Neural cell (in vitro differentiated cells): ENCODE measurements at regions not wholly inside any gene's neighbourhood (a gene's known extent, or its start where the extent isn't known, plus 50 kb on each side); places are given as distances from the start of the nearest gene placed in this dataset.

ENCODE experiments used
- EP300 ChIP-seq: fragments of 450-650 bp; conservative IDR thresholded peaks from 2 replicates; pipeline ENCODE4 v1.6.1; 2014; ENCODE audit warnings: antibody characterized with exemption, mild to moderate bottlenecking, moderate library complexity; ENCODE audit not compliant: poor library complexity, severe bottlenecking
- EZH2 ChIP-seq: fragments of 200-600, 300-800 bp; shearing (Covaris generic), sonication (generic); IDR thresholded peaks from 2 replicates; pipeline ENCODE4 v1.6.1; 2014; ENCODE audit warnings: antibody characterized with exemption, low read length, borderline replicate concordance, mild to moderate bottlenecking; ENCODE audit not compliant: insufficient read depth, poor library complexity, severe bottlenecking
- MXI1 ChIP-seq: fragments of 450-650 bp; conservative IDR thresholded peaks from 2 replicates; pipeline ENCODE4 v1.6.1; 2014; ENCODE audit warnings: antibody characterized with exemption, mild to moderate bottlenecking; ENCODE audit not compliant: poor library complexity, severe bottlenecking
- POLR2AphosphoS5 ChIP-seq: IDR thresholded peaks from 2 replicates; pipeline ENCODE4 v1.6.1; 2012
- RAD21 ChIP-seq: fragments of 450-650 bp; conservative IDR thresholded peaks from 2 replicates; pipeline ENCODE4 v1.6.1; 2014; ENCODE audit warnings: antibody characterized with exemption, mild to moderate bottlenecking, moderate library complexity
- SMC3 ChIP-seq: fragments of 450-650 bp; conservative IDR thresholded peaks from 2 replicates; pipeline ENCODE4 v1.6.1; 2014; ENCODE audit warnings: antibody characterized with exemption, mild to moderate bottlenecking, moderate library complexity; ENCODE audit not compliant: poor library complexity
- TAF1 ChIP-seq: IDR thresholded peaks from 2 replicates; pipeline ENCODE4 v1.6.1; 2012; ENCODE audit warnings: low read depth
- TF ChIP-seq, protein P1 (sequence below): fragments of 450-650 bp; IDR thresholded peaks from 2 replicates; pipeline ENCODE4 v1.5.1; 2014; ENCODE audit warnings: antibody characterized with exemption, mild to moderate bottlenecking, moderate library complexity; ENCODE audit not compliant: poor library complexity, severe bottlenecking
- TF ChIP-seq, protein P2 (sequence below): IDR thresholded peaks from 2 replicates; pipeline ENCODE4 v1.6.1; 2012; ENCODE audit warnings: borderline replicate concordance

DNA sequence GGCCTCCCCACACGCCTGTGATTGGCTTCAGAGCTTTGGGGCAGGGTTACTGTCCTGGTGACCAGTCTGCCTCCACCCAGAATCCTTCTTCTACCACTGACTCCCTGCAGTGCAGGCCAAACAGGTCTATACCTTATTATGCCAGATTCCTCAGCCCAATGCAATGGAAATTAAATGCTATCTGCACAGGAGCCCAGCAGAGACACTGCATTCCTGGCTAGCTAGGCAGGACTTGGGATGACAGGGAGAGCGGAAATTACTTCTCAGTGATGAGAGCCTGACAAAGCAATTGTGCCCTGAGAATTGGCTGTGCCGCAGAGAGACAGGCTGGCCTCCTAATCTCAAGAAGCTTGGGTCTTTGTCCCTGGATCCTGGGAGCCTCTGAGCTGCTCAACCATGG lies 143.8 kb upstream of the NCAM1 start:
- TF ChIP-seq, protein P1, sequence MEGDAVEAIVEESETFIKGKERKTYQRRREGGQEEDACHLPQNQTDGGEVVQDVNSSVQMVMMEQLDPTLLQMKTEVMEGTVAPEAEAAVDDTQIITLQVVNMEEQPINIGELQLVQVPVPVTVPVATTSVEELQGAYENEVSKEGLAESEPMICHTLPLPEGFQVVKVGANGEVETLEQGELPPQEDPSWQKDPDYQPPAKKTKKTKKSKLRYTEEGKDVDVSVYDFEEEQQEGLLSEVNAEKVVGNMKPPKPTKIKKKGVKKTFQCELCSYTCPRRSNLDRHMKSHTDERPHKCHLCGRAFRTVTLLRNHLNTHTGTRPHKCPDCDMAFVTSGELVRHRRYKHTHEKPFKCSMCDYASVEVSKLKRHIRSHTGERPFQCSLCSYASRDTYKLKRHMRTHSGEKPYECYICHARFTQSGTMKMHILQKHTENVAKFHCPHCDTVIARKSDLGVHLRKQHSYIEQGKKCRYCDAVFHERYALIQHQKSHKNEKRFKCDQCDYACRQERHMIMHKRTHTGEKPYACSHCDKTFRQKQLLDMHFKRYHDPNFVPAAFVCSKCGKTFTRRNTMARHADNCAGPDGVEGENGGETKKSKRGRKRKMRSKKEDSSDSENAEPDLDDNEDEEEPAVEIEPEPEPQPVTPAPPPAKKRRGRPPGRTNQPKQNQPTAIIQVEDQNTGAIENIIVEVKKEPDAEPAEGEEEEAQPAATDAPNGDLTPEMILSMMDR, result no peak
- TF ChIP-seq EZH2 (no peak), POLR2AphosphoS5 (no peak), SMC3 (no peak), TAF1 (no peak), EP300 (no peak), RAD21 (no peak), MXI1 (no peak)
- TF ChIP-seq, protein P2, sequence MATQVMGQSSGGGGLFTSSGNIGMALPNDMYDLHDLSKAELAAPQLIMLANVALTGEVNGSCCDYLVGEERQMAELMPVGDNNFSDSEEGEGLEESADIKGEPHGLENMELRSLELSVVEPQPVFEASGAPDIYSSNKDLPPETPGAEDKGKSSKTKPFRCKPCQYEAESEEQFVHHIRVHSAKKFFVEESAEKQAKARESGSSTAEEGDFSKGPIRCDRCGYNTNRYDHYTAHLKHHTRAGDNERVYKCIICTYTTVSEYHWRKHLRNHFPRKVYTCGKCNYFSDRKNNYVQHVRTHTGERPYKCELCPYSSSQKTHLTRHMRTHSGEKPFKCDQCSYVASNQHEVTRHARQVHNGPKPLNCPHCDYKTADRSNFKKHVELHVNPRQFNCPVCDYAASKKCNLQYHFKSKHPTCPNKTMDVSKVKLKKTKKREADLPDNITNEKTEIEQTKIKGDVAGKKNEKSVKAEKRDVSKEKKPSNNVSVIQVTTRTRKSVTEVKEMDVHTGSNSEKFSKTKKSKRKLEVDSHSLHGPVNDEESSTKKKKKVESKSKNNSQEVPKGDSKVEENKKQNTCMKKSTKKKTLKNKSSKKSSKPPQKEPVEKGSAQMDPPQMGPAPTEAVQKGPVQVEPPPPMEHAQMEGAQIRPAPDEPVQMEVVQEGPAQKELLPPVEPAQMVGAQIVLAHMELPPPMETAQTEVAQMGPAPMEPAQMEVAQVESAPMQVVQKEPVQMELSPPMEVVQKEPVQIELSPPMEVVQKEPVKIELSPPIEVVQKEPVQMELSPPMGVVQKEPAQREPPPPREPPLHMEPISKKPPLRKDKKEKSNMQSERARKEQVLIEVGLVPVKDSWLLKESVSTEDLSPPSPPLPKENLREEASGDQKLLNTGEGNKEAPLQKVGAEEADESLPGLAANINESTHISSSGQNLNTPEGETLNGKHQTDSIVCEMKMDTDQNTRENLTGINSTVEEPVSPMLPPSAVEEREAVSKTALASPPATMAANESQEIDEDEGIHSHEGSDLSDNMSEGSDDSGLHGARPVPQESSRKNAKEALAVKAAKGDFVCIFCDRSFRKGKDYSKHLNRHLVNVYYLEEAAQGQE, result no peak
